Neural progenitor cell (in vitro differentiated cells): ENCODE measurements at regions not wholly inside any gene's neighbourhood (a gene's known extent, or its start where the extent isn't known, plus 50 kb on each side); places are given as distances from the start of the nearest gene placed in this dataset.

Source experiments
- EZH2phosphoT487 ChIP-seq: fragments of 200-600 bp; sonication (generic); IDR thresholded peaks from 2 replicates; pipeline ENCODE4 v1.6.1; 2017; ENCODE audit warnings: antibody characterized with exemption
- TF ChIP-seq, protein P1 (sequence below): fragments of 200-600 bp; sonication (generic); IDR thresholded peaks from 2 replicates; pipeline ENCODE4 v1.5.1; 2017; ENCODE audit warnings: antibody characterized with exemption, mild to moderate bottlenecking

DNA sequence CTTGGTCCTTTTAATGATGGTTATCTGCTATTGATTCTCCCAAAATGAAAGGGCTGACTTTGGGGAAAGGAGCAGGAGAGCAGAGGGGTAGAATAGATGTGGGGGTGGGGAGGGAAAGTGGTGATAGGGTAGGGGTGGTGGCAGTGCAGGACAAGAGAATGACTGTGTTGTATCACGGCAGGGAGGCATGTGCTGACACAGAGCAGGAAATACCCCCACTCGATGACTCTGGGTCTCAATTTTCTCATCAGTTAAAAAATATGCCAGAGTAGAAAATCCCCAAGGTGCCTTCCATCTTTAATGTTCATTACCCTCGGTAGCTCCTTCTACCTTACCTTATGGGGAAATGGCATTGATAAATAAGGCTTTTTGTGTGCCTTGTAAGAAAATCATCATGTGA is 79.0 kb upstream of the ATXN1 start:
- TF ChIP-seq, protein P1, sequence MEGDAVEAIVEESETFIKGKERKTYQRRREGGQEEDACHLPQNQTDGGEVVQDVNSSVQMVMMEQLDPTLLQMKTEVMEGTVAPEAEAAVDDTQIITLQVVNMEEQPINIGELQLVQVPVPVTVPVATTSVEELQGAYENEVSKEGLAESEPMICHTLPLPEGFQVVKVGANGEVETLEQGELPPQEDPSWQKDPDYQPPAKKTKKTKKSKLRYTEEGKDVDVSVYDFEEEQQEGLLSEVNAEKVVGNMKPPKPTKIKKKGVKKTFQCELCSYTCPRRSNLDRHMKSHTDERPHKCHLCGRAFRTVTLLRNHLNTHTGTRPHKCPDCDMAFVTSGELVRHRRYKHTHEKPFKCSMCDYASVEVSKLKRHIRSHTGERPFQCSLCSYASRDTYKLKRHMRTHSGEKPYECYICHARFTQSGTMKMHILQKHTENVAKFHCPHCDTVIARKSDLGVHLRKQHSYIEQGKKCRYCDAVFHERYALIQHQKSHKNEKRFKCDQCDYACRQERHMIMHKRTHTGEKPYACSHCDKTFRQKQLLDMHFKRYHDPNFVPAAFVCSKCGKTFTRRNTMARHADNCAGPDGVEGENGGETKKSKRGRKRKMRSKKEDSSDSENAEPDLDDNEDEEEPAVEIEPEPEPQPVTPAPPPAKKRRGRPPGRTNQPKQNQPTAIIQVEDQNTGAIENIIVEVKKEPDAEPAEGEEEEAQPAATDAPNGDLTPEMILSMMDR: no peak
- TF ChIP-seq EZH2phosphoT487: no peak
